GM23338 (cell line): ENCODE measurements at regions not wholly inside any gene's neighbourhood (a gene's known extent, or its start where the extent isn't known, plus 50 kb on each side); places are given as distances from the start of the nearest gene placed in this dataset.

ENCODE experiments used
- ATAC-seq: fragments of 200-7000 bp; cut with Tn5 transposase; 3 replicates; pipeline ENCODE4 v1.9.1; 2020
- DNase-seq: peaks from one replicate; pipeline ENCODE4 v3.0.0-alpha.2; 2015; ENCODE audit warnings: low spot score
- H2AFZ ChIP-seq: fragments of 200-600 bp; sonication (generic); 2 replicates; pipeline ENCODE4 v1.8.0; 2016; ENCODE audit warnings: antibody characterized with exemption, mild to moderate bottlenecking, moderate library complexity
- H3F3A ChIP-seq: fragments of 200-600 bp; sonication (generic); replicated peaks from 2 replicates; pipeline ENCODE4 v1.8.0; 2017; ENCODE audit warnings: antibody characterized with exemption, mixed run types, low read depth
- H3K27ac ChIP-seq: fragments of 200-600 bp; sonication (generic); 2 replicates; pipeline ENCODE4 v1.6.1; 2016; ENCODE audit warnings: low read depth
- H3K27me3 ChIP-seq: fragments of 200-600 bp; sonication (generic); 2 replicates; pipeline ENCODE4 v1.8.0; 2016; ENCODE audit warnings: mild to moderate bottlenecking, mixed run types, moderate library complexity; ENCODE audit not compliant: insufficient read depth
- H3K36me3 ChIP-seq: fragments of 200-600 bp; sonication (generic); 2 replicates; pipeline ENCODE4 v1.8.0; 2016; ENCODE audit warnings: mild to moderate bottlenecking; ENCODE audit not compliant: insufficient read depth
- H3K4me1 ChIP-seq: fragments of 200-600 bp; sonication (generic); 2 replicates; pipeline ENCODE4 v1.8.0; 2016; ENCODE audit warnings: mild to moderate bottlenecking, moderate library complexity; ENCODE audit not compliant: insufficient read depth
- H3K4me2 ChIP-seq: fragments of 200-600 bp; sonication (generic); 2 replicates; pipeline ENCODE4 v1.7.1; 2017; ENCODE audit warnings: mixed run types
- H3K4me3 ChIP-seq: fragments of 200-600 bp; sonication (generic); 2 replicates; pipeline ENCODE4 v1.6.1; 2016; ENCODE audit warnings: mixed run types
- H3K79me2 ChIP-seq: fragments of 200-600 bp; sonication (generic); replicated peaks from 2 replicates; pipeline ENCODE4 v1.8.0; 2017; ENCODE audit warnings: mild to moderate bottlenecking; ENCODE audit not compliant: insufficient read depth
- H3K9me2 ChIP-seq: fragments of 200-600 bp; sonication (generic); 2 replicates; pipeline ENCODE4 v1.8.0; 2017; ENCODE audit not compliant: insufficient read depth
- H4K20me1 ChIP-seq: fragments of 200-600 bp; sonication (generic); replicated peaks from 2 replicates; pipeline ENCODE4 v1.8.0; 2017; ENCODE audit warnings: mild to moderate bottlenecking; ENCODE audit not compliant: insufficient read depth
- H3K27ac Mint-ChIP-seq: 2 replicates; pipeline ENCODE4 v1.8.0; 2020; ENCODE audit warnings: inconsistent platforms, mild to moderate bottlenecking, moderate library complexity, mixed read lengths
- H3K27me3 Mint-ChIP-seq: 3 replicates; pipeline ENCODE4 v1.8.0; 2022; ENCODE audit warnings: low read depth, mild to moderate bottlenecking, moderate library complexity, mixed read lengths, inconsistent platforms; ENCODE audit not compliant: insufficient read depth, poor library complexity
- H3K36me3 Mint-ChIP-seq: 3 replicates; pipeline ENCODE4 v1.8.0; 2021; ENCODE audit warnings: low read depth, mild to moderate bottlenecking, inconsistent platforms, moderate library complexity, mixed read lengths
- H3K4me1 Mint-ChIP-seq: 3 replicates; pipeline ENCODE4 v1.8.0; 2020; ENCODE audit warnings: mild to moderate bottlenecking, inconsistent platforms, mixed read lengths
- H3K4me3 Mint-ChIP-seq: 3 replicates; pipeline ENCODE4 v1.8.0; 2021; ENCODE audit warnings: moderate library complexity, mild to moderate bottlenecking, inconsistent platforms, mixed read lengths
- H3K9me3 Mint-ChIP-seq: 3 replicates; pipeline ENCODE4 v1.8.0; 2020; ENCODE audit warnings: moderate library complexity, mild to moderate bottlenecking, inconsistent platforms, mixed read lengths
- CREB1 ChIP-seq: fragments of 250-450 bp; sonication (Bioruptor Pico); IDR thresholded peaks from 2 replicates; pipeline ENCODE4 v1.5.0; 2020; ENCODE audit warnings: low read depth, mild to moderate bottlenecking, moderate library complexity
- EZH2 ChIP-seq: fragments of 200-600 bp; sonication (generic); IDR thresholded peaks from one replicate; pipeline ENCODE4 v1.8.0; 2017; ENCODE audit warnings: antibody characterized with exemption, mild to moderate bottlenecking, low read depth; ENCODE audit not compliant: unreplicated experiment
- EZH2phosphoT487 ChIP-seq: fragments of 200-600 bp; sonication (generic); IDR thresholded peaks from one replicate; pipeline ENCODE4 v1.8.1; 2018; ENCODE audit warnings: antibody characterized with exemption; ENCODE audit not compliant: unreplicated experiment
- JUNB ChIP-seq: IDR thresholded peaks from one replicate; pipeline ENCODE4 v1.6.1; 2016; ENCODE audit warnings: antibody characterized with exemption; ENCODE audit not compliant: unreplicated experiment
- NANOG ChIP-seq: IDR thresholded peaks from 2 replicates; pipeline ENCODE4 v1.6.1; 2016; ENCODE audit warnings: antibody characterized with exemption, borderline replicate concordance
- POLR2AphosphoS5 ChIP-seq: IDR thresholded peaks from 2 replicates; pipeline ENCODE4 v1.6.1; 2016; ENCODE audit warnings: antibody characterized with exemption, low read depth
- STAT1 ChIP-seq: IDR thresholded peaks from one replicate; pipeline ENCODE4 v1.6.1; 2016; ENCODE audit warnings: antibody characterized with exemption; ENCODE audit not compliant: unreplicated experiment
- ZNF114 ChIP-seq: fragments of 250-450 bp; sonication (Bioruptor Pico); IDR thresholded peaks from 2 replicates; pipeline ENCODE4 v1.5.0; 2020; ENCODE audit warnings: mild to moderate bottlenecking, moderate library complexity
- ZNF331 ChIP-seq: fragments of 250-450 bp; sonication (Bioruptor Pico); IDR thresholded peaks from 2 replicates; pipeline ENCODE4 v1.5.0; 2020; ENCODE audit warnings: low read depth, mild to moderate bottlenecking, moderate library complexity
- TF ChIP-seq, protein P1 (sequence below): IDR thresholded peaks from 2 replicates; pipeline ENCODE4 v1.6.1; 2016; ENCODE audit warnings: antibody characterized with exemption
- TF ChIP-seq, protein P2 (sequence below): IDR thresholded peaks from one replicate; pipeline ENCODE4 v1.6.1; 2018; ENCODE audit warnings: antibody characterized with exemption; ENCODE audit not compliant: unreplicated experiment
- TF ChIP-seq, protein P3 (sequence below), 2 experiments: fragments of 200-600 bp in 1 of 2; sonication (generic) in 1 of 2; conservative IDR thresholded peaks; 2 replicates each; pipeline versions ENCODE4 v1.5.1 to v1.6.1; 2016 to 2017; ENCODE audit warnings: antibody characterized with exemption in 2 of 2, low read depth in 2 of 2, mild to moderate bottlenecking in 2 of 2, moderate library complexity in 1 of 2
- TF ChIP-seq, protein P4 (sequence below): fragments of 250-450 bp; sonication (Bioruptor Pico); IDR thresholded peaks from 2 replicates; pipeline ENCODE4 v1.5.0; 2020; ENCODE audit warnings: mild to moderate bottlenecking, moderate library complexity

DNA sequence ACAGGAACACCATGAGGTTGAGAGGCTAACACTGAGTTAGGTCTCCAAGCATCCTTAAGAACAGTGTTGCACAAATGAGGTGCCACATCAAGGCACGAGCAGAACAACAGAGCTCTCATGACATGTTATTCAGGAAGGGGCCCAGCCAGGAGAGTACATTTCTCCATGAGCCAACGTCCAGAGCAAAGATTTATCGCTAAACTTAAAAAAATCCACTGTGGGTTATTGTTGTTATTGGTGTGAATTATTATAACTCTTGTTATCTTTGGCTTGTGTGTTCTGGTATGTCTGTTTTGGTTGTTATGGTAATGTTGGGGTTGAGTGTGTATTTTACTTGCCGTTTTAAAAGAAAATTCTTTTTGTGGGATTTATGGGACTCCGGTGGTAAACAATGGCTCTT lies 68.9 kb upstream of the MSI2 start:
- Histone ChIP-seq H3K4me3 (no peak overlapping the region), H3K79me2 (no peaks in the 10 kb centered on the region), H2AFZ (no peak overlapping the region), H3K27me3 (no peaks in the 10 kb centered on the region), H4K20me1 (no peaks in the 10 kb centered on the region; the same call in 1 of the 2 replicates), H3K36me3 (no peaks in the 10 kb centered on the region), H3K27ac (no peak overlapping the region), H3K4me1 (no peaks in the 10 kb centered on the region), H3K9me2 (no peaks in the 10 kb centered on the region), H3K4me2 (no peak overlapping the region), H3F3A (no peaks in the 10 kb centered on the region)
- Mint-ChIP-seq H3K27ac (no peak overlapping the region), H3K4me1 (peaks cover 3% of the 10 kb centered on the region; the same call in 1 of the 3 replicates), H3K9me3 (no peaks in the 10 kb centered on the region), H3K27me3 (peaks cover 5% of the 10 kb centered on the region), H3K36me3 (no peaks in the 10 kb centered on the region), H3K4me3 (no peak overlapping the region)
- DNase-seq (no peak), ATAC-seq (no peak)
- TF ChIP-seq ZNF114 (CRISPR knock-in tag) (no peak), CREB1 (CRISPR knock-in tag) (no peak), EZH2 (no peak), EZH2phosphoT487 (no peak), NANOG (no peak), JUNB (no peak), STAT1 (no peak), ZNF331 (CRISPR knock-in tag) (no peak), POLR2AphosphoS5 (no peak)
- TF ChIP-seq, protein P1, sequence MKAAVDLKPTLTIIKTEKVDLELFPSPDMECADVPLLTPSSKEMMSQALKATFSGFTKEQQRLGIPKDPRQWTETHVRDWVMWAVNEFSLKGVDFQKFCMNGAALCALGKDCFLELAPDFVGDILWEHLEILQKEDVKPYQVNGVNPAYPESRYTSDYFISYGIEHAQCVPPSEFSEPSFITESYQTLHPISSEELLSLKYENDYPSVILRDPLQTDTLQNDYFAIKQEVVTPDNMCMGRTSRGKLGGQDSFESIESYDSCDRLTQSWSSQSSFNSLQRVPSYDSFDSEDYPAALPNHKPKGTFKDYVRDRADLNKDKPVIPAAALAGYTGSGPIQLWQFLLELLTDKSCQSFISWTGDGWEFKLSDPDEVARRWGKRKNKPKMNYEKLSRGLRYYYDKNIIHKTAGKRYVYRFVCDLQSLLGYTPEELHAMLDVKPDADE, result no peak
- TF ChIP-seq, protein P2, sequence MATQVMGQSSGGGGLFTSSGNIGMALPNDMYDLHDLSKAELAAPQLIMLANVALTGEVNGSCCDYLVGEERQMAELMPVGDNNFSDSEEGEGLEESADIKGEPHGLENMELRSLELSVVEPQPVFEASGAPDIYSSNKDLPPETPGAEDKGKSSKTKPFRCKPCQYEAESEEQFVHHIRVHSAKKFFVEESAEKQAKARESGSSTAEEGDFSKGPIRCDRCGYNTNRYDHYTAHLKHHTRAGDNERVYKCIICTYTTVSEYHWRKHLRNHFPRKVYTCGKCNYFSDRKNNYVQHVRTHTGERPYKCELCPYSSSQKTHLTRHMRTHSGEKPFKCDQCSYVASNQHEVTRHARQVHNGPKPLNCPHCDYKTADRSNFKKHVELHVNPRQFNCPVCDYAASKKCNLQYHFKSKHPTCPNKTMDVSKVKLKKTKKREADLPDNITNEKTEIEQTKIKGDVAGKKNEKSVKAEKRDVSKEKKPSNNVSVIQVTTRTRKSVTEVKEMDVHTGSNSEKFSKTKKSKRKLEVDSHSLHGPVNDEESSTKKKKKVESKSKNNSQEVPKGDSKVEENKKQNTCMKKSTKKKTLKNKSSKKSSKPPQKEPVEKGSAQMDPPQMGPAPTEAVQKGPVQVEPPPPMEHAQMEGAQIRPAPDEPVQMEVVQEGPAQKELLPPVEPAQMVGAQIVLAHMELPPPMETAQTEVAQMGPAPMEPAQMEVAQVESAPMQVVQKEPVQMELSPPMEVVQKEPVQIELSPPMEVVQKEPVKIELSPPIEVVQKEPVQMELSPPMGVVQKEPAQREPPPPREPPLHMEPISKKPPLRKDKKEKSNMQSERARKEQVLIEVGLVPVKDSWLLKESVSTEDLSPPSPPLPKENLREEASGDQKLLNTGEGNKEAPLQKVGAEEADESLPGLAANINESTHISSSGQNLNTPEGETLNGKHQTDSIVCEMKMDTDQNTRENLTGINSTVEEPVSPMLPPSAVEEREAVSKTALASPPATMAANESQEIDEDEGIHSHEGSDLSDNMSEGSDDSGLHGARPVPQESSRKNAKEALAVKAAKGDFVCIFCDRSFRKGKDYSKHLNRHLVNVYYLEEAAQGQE, result no peak
- TF ChIP-seq, protein P3, sequence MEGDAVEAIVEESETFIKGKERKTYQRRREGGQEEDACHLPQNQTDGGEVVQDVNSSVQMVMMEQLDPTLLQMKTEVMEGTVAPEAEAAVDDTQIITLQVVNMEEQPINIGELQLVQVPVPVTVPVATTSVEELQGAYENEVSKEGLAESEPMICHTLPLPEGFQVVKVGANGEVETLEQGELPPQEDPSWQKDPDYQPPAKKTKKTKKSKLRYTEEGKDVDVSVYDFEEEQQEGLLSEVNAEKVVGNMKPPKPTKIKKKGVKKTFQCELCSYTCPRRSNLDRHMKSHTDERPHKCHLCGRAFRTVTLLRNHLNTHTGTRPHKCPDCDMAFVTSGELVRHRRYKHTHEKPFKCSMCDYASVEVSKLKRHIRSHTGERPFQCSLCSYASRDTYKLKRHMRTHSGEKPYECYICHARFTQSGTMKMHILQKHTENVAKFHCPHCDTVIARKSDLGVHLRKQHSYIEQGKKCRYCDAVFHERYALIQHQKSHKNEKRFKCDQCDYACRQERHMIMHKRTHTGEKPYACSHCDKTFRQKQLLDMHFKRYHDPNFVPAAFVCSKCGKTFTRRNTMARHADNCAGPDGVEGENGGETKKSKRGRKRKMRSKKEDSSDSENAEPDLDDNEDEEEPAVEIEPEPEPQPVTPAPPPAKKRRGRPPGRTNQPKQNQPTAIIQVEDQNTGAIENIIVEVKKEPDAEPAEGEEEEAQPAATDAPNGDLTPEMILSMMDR (conservative IDR thresholded peaks at IDR 0.05; ENCODE audit: low read depth in 2 of 2), result no peak
- TF ChIP-seq, protein P4, sequence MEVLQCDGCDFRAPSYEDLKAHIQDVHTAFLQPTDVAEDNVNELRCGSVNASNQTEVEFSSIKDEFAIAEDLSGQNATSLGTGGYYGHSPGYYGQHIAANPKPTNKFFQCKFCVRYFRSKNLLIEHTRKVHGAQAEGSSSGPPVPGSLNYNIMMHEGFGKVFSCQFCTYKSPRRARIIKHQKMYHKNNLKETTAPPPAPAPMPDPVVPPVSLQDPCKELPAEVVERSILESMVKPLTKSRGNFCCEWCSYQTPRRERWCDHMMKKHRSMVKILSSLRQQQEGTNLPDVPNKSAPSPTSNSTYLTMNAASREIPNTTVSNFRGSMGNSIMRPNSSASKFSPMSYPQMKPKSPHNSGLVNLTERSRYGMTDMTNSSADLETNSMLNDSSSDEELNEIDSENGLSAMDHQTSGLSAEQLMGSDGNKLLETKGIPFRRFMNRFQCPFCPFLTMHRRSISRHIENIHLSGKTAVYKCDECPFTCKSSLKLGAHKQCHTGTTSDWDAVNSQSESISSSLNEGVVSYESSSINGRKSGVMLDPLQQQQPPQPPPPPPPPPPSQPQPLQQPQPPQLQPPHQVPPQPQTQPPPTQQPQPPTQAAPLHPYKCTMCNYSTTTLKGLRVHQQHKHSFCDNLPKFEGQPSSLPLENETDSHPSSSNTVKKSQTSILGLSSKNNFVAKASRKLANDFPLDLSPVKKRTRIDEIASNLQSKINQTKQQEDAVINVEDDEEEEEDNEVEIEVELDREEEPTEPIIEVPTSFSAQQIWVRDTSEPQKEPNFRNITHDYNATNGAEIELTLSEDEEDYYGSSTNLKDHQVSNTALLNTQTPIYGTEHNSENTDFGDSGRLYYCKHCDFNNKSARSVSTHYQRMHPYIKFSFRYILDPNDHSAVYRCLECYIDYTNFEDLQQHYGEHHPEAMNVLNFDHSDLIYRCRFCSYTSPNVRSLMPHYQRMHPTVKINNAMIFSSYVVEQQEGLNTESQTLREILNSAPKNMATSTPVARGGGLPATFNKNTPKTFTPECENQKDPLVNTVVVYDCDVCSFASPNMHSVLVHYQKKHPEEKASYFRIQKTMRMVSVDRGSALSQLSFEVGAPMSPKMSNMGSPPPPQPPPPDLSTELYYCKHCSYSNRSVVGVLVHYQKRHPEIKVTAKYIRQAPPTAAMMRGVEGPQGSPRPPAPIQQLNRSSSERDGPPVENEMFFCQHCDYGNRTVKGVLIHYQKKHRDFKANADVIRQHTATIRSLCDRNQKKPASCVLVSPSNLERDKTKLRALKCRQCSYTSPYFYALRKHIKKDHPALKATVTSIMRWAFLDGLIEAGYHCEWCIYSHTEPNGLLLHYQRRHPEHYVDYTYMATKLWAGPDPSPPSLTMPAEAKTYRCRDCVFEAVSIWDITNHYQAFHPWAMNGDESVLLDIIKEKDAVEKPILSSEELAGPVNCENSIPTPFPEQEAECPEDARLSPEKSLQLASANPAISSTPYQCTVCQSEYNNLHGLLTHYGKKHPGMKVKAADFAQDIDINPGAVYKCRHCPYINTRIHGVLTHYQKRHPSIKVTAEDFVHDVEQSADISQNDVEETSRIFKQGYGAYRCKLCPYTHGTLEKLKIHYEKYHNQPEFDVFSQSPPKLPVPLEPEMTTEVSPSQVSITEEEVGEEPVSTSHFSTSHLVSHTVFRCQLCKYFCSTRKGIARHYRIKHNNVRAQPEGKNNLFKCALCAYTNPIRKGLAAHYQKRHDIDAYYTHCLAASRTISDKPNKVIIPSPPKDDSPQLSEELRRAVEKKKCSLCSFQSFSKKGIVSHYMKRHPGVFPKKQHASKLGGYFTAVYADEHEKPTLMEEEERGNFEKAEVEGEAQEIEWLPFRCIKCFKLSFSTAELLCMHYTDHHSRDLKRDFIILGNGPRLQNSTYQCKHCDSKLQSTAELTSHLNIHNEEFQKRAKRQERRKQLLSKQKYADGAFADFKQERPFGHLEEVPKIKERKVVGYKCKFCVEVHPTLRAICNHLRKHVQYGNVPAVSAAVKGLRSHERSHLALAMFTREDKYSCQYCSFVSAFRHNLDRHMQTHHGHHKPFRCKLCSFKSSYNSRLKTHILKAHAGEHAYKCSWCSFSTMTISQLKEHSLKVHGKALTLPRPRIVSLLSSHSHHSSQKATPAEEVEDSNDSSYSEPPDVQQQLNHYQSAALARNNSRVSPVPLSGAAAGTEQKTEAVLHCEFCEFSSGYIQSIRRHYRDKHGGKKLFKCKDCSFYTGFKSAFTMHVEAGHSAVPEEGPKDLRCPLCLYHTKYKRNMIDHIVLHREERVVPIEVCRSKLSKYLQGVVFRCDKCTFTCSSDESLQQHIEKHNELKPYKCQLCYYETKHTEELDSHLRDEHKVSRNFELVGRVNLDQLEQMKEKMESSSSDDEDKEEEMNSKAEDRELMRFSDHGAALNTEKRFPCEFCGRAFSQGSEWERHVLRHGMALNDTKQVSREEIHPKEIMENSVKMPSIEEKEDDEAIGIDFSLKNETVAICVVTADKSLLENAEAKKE (CRISPR knock-in tag), result no peak
